ENCODE measurements at regions not wholly inside any gene's neighbourhood (a gene's known extent, or its start where the extent isn't known, plus 50 kb on each side); places are given as distances from the start of the nearest gene placed in this dataset.

DNA sequence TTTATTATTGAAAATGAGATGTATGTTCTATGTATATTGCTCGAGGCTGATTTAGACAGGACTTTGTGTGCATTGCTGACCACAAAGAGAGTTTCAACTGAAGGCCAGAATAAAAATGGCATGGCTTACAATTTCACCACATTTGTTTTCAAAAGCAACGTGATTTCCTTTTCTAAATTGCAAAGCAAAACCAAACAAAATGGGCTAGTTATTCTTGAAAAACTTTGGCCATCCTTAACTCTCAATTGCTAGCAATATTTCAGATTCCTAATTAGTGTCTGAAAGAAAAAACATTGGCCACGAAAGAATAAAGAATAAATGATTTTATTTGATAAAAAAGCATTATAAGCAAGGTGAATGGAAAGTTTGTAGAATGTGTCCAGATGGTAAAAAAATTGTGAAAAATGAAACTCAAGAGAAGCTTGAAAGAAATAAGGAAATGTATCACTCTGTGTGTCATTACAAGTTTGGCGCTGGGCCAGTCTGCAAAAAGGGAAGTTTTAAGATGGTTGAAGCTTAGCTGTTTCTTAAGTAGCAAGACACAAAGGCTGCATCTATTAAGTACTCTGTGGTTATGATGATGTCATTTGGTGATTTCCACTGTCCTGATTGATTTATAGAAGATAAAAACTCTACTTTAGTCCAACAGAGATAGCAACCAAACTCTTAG, 89.2 kb upstream of the PRLR start:
- no peak for DNase-seq (ENCODE audit: low spot score)

DNA sequence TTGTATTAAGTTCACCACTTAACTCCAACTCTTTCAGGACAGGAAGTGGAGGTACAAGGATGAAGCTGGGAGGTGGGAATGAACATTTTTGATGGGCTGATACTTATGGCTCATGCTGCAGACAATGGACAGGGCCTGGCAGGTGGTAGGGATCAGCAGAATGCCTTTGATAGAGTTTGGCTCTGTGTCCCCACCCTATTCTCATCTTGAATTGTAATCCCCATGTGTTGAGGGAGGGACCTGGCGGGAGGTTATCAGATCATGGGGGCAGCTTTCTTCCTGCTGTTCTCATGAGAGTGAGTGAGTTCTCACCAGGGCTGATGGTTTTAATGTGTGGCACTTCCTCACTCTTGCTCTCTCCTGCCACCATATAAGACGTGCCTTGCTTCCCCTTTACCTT, 87.3 kb upstream of the PRLR start:
- no peak for DNase-seq (ENCODE audit: low spot score)

GRCh38 chr5:35316611-35317274, 86.5 kb upstream of the PRLR start:
- no peak for DNase-seq (ENCODE audit: low spot score)

DNA sequence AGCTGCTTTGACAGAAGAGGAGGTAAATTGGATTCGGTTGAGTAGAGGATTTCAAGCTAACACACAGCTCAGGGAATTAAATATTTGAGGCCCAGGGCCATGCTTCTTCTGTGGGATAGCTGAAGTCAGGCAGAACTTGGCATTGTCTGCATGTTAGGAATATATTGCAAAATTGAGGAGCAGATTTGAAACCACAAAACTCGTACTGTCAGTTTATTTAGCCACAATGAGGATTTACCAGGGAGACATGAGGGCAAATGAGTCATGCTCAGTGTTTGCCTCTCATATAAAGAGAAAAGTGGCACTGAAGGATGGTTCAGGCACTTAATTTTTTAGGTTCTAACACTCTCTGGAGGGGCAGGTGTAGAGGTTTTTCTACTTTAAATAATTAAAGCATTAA, 83.0 kb upstream of the PRLR start:
- peak; percentile 23 for DNase-seq (ENCODE audit: low spot score)

GRCh38 chr5:35312267-35312666, 82.0 kb upstream of the PRLR start:
- no peak for DNase-seq (ENCODE audit: low spot score)

DNA sequence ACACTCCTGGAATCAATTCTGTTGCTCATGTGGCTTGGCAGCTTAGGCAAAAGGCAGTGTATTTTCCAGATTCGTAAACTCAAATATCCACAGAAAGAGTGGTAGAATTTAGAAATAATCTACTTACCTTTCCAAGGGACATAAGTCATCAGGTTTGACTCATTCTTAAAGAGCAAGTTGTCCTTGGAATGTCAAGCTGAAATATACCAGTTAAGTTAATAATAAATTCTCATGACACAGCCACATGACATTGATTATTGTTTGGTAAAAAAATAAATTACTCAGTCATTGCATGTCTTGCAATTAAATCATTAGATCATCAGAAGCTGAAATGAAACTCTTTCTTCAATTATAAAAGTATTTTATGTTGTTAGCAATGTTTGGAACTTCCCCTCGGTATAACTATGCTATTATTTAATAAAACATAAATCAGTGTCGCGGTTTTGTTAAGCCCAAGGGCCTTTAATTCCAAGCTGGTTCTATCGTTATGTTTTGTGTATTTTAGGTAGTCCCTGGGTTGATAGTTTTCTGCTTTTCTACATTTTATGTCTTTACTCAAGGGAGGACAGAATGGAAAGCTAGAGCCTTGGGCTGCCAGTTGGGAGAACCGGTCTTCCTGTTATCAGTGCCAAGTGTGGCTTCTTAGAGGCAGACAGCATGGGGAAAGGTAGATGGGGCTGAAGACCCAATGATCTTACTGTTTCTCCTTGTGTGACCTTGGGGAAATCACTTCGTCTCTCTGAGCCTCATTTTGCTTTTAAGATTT, 79.3 kb upstream of the PRLR start:
- no peak for DNase-seq (ENCODE audit: low spot score)

DNA sequence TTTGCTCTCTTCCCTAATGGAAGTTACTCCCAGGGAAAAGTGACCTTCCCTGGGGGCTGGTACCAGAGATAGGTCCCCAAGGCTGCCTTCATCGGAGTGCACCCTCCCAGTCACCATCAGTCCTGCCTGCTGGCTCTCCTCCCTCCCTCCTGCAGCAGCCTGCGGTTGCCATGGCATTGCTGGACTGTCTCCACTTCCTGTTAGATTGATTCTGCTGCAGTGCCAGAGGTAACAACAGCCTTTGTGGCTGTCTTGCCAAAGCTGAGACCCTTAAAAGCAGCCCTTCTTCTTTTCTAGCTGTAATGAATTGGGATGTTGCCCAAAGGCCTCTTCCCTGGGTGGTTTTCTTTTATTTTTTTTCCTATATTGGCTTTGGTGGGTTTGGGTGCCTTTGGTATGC, 78.1 kb upstream of the PRLR start:
- no peak for DNase-seq (ENCODE audit: low spot score)

GRCh38 chr5:35306716-35307365, 76.6 kb upstream of the PRLR start:
- DNase-seq (ENCODE audit: low spot score), result no peak

GRCh38 chr5:35305336-35306020, 75.2 kb upstream of the PRLR start:
- no peak for DNase-seq (ENCODE audit: low spot score)

- no peak for DNase-seq (ENCODE audit: low spot score)
Measured at GRCh38 chr5:35304291-35304690, 74.0 kb upstream of the PRLR start.

DNA sequence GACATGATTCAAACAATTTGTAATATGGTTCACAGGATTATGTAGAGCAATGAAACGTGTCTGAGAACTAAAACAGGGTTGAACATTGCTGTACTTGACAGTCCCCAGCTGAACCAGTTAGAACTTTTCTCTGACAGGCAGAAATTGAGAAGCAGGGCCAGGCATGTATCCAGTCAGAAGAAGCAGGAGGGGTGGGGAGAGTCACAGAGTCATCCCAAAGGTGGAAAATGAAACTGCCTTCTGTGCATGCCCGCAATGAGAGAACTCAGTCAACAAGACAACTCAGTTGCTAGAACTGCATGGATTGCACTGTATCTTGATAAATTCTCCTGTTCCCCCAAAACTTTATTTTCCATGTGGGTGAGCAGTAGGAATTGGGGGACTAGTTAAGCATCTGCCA, 72.9 kb upstream of the PRLR start:
- DNase-seq (ENCODE audit: low spot score), result no peak

GRCh38 chr5:35302544-35302943, 72.3 kb upstream of the PRLR start:
- DNase-seq (ENCODE audit: low spot score), result no peak

DNA sequence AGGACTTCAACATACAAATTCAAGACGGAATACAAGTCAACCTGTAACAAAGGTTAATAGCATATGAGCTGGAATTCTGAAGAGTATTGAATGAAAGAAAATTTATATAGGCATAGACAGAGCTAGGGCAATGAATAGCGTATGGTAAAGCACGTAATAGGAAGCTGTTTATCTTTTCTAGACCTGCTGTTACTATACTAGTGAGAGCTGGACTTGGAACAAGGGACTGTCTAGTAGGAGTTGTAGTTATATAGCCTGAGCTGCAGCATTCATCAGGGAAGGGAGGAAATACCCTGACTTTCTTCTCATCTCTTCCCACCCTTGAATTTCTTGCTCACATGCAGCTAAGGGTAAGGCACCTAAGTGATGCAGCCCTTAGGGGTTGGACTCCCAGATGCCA, 67.5 kb upstream of the PRLR start:
- no peak for DNase-seq (ENCODE audit: low spot score)

DNA sequence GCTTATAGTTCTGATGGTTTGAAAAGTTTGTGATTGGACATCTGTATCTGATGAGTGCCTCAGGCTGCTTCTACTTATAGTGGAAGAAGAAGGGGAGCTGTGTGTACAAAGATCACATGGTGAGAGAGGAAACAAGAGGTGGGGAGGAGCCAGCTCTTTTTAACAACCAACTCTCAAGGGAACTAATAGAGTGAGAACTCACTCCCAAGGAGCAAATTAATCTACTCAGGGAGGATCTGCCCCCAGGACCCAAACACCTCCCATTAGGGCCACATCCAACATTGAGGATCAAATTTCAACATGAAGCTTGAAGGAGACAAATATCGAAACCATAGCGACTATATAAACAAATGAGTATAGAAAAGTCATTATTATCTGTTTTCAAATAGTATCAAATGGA, 64.7 kb upstream of the PRLR start:
- DNase-seq (ENCODE audit: low spot score), result no peak

- DNase-seq (ENCODE audit: low spot score), result no peak
Measured at GRCh38 chr5:35294017-35294416, 63.7 kb upstream of the PRLR start.

DNA sequence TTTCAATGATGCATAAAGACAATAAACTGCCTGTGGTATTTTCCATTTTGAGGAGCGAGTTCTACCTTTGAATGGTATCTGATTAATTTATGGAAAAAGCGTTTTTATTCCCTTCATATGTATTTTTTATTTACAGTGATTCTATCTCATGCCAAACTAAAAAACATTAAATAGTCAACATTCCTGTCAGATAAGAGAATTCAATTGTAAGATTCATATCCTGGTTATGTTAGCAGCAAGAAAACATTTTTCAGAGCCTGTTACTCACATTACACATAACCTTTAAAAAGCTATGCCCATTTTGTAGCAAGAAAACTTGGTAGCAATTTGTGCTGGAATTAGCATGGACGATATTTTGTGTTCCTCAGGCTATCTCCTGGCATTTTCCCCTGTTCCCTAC, 55.1 kb upstream of the PRLR start:
- no peak for DNase-seq (ENCODE audit: low spot score)

DNA sequence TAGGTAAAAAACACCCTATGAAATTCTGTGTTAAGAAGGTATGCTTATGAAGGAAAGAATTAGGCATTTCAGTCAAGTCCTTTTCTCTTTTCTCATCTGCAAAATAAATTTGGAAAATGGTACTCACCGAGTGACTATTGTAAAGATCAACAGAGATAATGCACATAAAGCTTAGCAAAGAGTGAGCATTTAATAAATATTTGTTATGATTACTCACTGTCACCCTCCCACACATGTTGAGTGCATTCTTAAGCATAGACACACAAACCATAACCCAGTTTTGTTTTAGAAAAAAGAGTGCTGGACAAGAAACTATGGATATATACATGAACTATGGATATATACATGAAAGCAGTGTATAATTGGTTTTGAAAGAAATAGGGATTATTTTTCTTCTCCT, 54.7 kb upstream of the PRLR start:
- no peak for DNase-seq (ENCODE audit: low spot score)

GRCh38 chr5:35284364-35284763, 54.1 kb upstream of the PRLR start:
- no peak for DNase-seq (ENCODE audit: low spot score)

DNA sequence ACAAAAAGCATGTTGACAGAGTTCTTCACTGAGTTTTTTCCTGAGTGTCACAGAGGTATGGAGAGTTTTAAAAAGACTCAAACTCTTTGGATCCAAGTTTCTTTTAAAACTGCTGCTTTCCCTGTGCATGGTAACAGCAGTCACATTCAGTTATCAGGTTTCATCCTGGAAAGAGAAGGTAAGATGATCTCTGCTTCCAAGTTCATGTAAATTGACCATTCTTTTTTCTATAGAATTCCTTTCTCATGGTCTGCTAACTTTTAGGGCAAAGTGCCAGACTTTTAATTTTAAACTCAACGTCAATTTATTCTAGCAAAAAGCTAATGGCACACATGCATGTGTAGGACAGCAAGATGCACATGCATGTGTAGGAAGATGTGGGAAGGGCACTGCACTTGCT, 52.5 kb upstream of the PRLR start:
- no peak for DNase-seq (ENCODE audit: low spot score)

DNA sequence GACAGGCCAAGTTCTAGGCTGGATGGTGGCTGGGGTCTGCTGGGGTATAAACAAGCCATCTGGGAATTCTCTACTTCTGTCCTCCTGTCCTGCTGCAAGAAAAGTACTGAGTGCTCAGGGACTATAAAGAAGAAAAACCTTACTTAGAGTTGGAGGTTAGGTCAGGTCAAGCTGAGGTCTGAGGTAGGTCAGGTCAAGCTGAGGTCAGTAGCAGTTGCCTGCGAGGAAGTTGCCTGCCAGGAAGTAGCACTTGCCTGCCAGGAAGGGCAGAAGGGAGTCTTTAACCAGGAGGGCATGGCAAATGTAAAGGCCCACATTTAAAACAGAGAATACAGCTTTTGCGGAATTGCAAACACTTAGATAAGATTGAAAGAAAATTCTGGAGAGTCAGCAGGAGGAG, 51.3 kb upstream of the PRLR start:
- DNase-seq (ENCODE audit: low spot score), result no peak
